Neural progenitor cell (in vitro differentiated cells): ENCODE measurements at regions not wholly inside any gene's neighbourhood (a gene's known extent, or its start where the extent isn't known, plus 50 kb on each side); places are given as distances from the start of the nearest gene placed in this dataset.

Experiments
- EZH2 ChIP-seq: fragments of 200-600 bp; sonication (generic); IDR thresholded peaks from 2 replicates; pipeline ENCODE4 v1.6.1; 2017; ENCODE audit warnings: antibody characterized with exemption, mild to moderate bottlenecking, moderate library complexity
- EZH2phosphoT487 ChIP-seq: fragments of 200-600 bp; sonication (generic); IDR thresholded peaks from 2 replicates; pipeline ENCODE4 v1.6.1; 2017; ENCODE audit warnings: antibody characterized with exemption
- TF ChIP-seq, protein P1 (sequence below): fragments of 200-600 bp; sonication (generic); IDR thresholded peaks from 2 replicates; pipeline ENCODE4 v1.5.1; 2017; ENCODE audit warnings: antibody characterized with exemption, mild to moderate bottlenecking

DNA sequence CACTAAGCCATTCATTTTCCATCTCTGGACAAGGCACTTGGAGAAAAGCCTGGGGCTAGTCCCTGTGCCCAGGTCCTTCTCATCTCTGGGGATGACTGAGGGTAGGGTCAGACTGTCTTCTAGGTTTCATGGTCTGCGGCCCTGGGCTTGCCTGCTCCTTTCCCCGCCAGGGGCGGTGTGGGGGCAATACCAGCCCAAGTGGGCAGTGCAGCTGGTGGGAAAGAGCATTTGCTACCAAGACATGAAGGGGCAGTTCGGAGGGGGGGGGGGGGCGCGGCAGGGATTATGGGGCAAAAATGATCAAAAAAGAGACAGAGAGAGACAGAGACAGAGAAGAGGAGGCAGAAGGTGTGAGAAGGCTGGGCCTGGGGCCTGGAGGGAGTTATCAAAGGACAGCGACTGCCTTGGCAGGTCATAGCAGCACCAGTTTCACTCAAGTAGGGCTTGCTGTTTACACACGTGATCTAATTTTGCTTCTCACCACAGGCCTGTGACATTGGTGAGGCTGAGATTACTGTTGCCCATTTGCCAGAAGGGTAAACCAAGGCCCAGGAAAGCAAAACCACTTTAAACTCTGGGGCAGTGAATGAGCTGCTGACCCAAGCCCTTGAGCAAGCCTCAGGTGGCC is 56.1 kb downstream of the PJA1 start:
- TF ChIP-seq, protein P1, sequence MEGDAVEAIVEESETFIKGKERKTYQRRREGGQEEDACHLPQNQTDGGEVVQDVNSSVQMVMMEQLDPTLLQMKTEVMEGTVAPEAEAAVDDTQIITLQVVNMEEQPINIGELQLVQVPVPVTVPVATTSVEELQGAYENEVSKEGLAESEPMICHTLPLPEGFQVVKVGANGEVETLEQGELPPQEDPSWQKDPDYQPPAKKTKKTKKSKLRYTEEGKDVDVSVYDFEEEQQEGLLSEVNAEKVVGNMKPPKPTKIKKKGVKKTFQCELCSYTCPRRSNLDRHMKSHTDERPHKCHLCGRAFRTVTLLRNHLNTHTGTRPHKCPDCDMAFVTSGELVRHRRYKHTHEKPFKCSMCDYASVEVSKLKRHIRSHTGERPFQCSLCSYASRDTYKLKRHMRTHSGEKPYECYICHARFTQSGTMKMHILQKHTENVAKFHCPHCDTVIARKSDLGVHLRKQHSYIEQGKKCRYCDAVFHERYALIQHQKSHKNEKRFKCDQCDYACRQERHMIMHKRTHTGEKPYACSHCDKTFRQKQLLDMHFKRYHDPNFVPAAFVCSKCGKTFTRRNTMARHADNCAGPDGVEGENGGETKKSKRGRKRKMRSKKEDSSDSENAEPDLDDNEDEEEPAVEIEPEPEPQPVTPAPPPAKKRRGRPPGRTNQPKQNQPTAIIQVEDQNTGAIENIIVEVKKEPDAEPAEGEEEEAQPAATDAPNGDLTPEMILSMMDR, result no peak
- no peak for TF ChIP-seq EZH2
- no peak for TF ChIP-seq EZH2phosphoT487
